ENCODE measurements at regions not wholly inside any gene's neighbourhood (a gene's known extent, or its start where the extent isn't known, plus 50 kb on each side); places are given as distances from the start of the nearest gene placed in this dataset.

DNA sequence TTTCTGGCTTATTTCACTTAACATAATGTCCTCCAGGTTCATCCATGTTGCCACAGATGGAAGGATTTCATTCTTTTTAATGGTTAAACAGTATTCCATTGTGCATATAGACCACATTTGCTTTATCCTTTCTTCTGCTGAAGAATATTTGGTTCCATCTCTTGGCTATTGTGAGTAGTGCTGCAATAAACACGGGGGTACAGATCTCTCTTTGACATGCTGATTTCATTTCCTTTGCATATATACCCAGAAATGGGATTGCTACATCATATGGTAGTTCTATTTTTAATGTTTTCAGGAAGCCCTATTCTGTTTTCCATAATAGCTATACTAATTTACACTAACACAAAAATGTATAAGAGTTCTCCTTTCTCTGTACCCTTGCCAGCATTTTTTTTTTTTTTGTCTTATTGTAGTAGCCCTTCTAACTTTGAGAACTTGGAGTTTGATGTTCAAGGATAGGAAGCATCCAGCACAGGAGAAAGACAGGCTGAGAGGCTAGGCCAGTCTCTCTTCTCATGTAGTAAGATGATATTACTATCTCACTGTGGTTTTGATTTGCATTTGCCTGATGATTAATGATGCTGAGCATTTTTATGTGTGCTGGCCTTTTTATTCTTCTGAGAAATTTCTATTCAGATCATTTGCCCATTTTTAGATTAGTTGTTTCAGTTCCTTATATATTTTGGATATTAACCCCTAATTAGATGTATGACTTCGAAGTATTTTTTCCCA is 592.2 kb upstream of the ZNF608 start:
- TF ChIP-seq, protein P1, sequence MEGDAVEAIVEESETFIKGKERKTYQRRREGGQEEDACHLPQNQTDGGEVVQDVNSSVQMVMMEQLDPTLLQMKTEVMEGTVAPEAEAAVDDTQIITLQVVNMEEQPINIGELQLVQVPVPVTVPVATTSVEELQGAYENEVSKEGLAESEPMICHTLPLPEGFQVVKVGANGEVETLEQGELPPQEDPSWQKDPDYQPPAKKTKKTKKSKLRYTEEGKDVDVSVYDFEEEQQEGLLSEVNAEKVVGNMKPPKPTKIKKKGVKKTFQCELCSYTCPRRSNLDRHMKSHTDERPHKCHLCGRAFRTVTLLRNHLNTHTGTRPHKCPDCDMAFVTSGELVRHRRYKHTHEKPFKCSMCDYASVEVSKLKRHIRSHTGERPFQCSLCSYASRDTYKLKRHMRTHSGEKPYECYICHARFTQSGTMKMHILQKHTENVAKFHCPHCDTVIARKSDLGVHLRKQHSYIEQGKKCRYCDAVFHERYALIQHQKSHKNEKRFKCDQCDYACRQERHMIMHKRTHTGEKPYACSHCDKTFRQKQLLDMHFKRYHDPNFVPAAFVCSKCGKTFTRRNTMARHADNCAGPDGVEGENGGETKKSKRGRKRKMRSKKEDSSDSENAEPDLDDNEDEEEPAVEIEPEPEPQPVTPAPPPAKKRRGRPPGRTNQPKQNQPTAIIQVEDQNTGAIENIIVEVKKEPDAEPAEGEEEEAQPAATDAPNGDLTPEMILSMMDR (IDR thresholded peaks at IDR 0.05): no peak
- no peak for TF ChIP-seq POLR2A (IDR thresholded peaks at IDR 0.05)
